K562 (cell line): ENCODE measurements at regions not wholly inside any gene's neighbourhood (a gene's known extent, or its start where the extent isn't known, plus 50 kb on each side); places are given as distances from the start of the nearest gene placed in this dataset.

Experiments used
- ATAC-seq: fragments of 200-7000 bp; cut with Tn5 transposase; 3 replicates; pipeline ENCODE4 v1.9.1; 2020; ENCODE audit warnings: moderate library complexity
- BruUV-seq: library from RNA; stranded (reverse); fragments of 400-500 nt; replicated peaks from 2 replicates; lab custom pipeline; 2021; lab: Mats Ljungman, UMichigan
- CTCF ChIA-PET: fragments of 300-600 bp; formaldehyde crosslinking; extraction: SDS; loops from one replicate; lab custom pipeline; 2021; ENCODE audit warnings: low intra/inter-chr PET ratio; lab: Yijun Ruan, JAX
- POLR2A ChIA-PET: fragments of 300-600, 350-650 bp; sonication (Branson Sonifier 250); formaldehyde crosslinking; extraction: SDS; loops from one replicate; lab custom pipeline; 2021; ENCODE audit warnings: antibody characterized with exemption, inconsistent platforms; lab: Yijun Ruan, JAX
- DNase-seq, 4 experiments: peaks; one replicate each; pipeline versions ENCODE4 v3.0.0 to v3.0.0-alpha.2; 2011 to 2018; ENCODE audit warnings: low spot score in 3 of 4, mixed read lengths in 3 of 4; ENCODE audit errors: extremely low read depth in 1 of 4
- FAIRE-seq: peaks from 2 replicates; lab custom pipeline; 2011; peaks lifted over from hg19 to GRCh38; lab: Jason Lieb, UNC
- H2AFZ ChIP-seq: 2 replicates; pipeline ENCODE4 v1.6.0; 2011; ENCODE audit warnings: low read depth, low read length, control low read depth, inconsistent platforms
- H3K27ac ChIP-seq: fragments of 200-600 bp; 3 replicates; pipeline ENCODE4 v1.8.0; 2011; ENCODE audit warnings: low read depth, mild to moderate bottlenecking, control low read depth, inconsistent platforms, low read length, moderate library complexity, mixed read lengths; ENCODE audit errors: extremely low read depth
- H3K27me3 ChIP-seq, 2 experiments: fragments of 300-600 bp in 1 of 2; 2 replicates in 1 of 2; 3 replicates in 1 of 2; pipeline versions ENCODE4 v1.6.0 to v1.8.0; 2011; ENCODE audit warnings: inconsistent platforms in 2 of 2, low read length in 2 of 2, mild to moderate bottlenecking in 1 of 2, mixed read lengths in 1 of 2, moderate library complexity in 1 of 2; ENCODE audit not compliant: control insufficient read depth in 2 of 2, insufficient read depth in 2 of 2
- H3K36me3 ChIP-seq: fragments of 300-600 bp; 3 replicates; pipeline ENCODE4 v1.8.0; 2011; ENCODE audit warnings: mild to moderate bottlenecking, low read length, inconsistent platforms; ENCODE audit not compliant: control insufficient read depth, insufficient read depth
- H3K4me1 ChIP-seq, 2 experiments: fragments of 200-600 bp in 1 of 2; replicated peaks in 1 of 2; 2 replicates in 1 of 2; 3 replicates in 1 of 2; pipeline versions ENCODE4 v1.5.1 to v1.8.0; 2011; ENCODE audit warnings: inconsistent platforms in 2 of 2, low read length in 2 of 2, mild to moderate bottlenecking in 1 of 2, mixed read lengths in 1 of 2, moderate library complexity in 1 of 2; ENCODE audit not compliant: control insufficient read depth in 2 of 2, insufficient read depth in 2 of 2
- H3K4me2 ChIP-seq: 2 replicates; pipeline ENCODE4 v1.6.1; 2011; ENCODE audit warnings: low read length, control low read depth, inconsistent platforms, mixed read lengths; ENCODE audit not compliant: insufficient read depth
- H3K4me3 ChIP-seq: fragments of 200-600 bp; sonication (generic), shearing (Covaris generic); 2 replicates; pipeline ENCODE4 v1.5.1; 2016; ENCODE audit warnings: control low read depth, inconsistent platforms
- H3K79me2 ChIP-seq: fragments of 200-600 bp; 3 replicates; pipeline ENCODE4 v1.8.0; 2011; ENCODE audit warnings: low read length, inconsistent platforms; ENCODE audit not compliant: control insufficient read depth, insufficient read depth
- H3K9ac ChIP-seq, 2 experiments: 2 replicates each; pipeline versions ENCODE4 v1.6.0 to v1.6.1; 2011; ENCODE audit warnings: low read depth in 2 of 2, low read length in 2 of 2, control low read depth in 1 of 2, inconsistent platforms in 1 of 2, mild to moderate bottlenecking in 1 of 2, mixed read lengths in 1 of 2; ENCODE audit not compliant: insufficient read depth in 1 of 2
- H3K9me1 ChIP-seq: one replicate; pipeline ENCODE4 v1.6.0; 2011; ENCODE audit warnings: inconsistent platforms, mild to moderate bottlenecking, low read length, moderate library complexity; ENCODE audit not compliant: control insufficient read depth, insufficient read depth
- H3K9me3 ChIP-seq: replicated peaks from 2 replicates; pipeline ENCODE4 v1.5.1; 2011; ENCODE audit warnings: low read depth, low read length, inconsistent platforms; ENCODE audit not compliant: control insufficient read depth, insufficient read depth
- H4K20me1 ChIP-seq: replicated peaks from 2 replicates; pipeline ENCODE4 v1.6.1; 2011; ENCODE audit warnings: low read length, inconsistent platforms, mixed read lengths; ENCODE audit not compliant: control insufficient read depth, insufficient read depth
- CHD4 ChIP-seq: fragments of 200-600 bp; sonication (generic); IDR thresholded peaks from 3 replicates; pipeline ENCODE4 v1.6.1; 2012; ENCODE audit warnings: low read depth, mild to moderate bottlenecking, mixed read lengths, low read length, inconsistent platforms; ENCODE audit not compliant: insufficient read depth, insufficient replicate concordance, poor library complexity, severe bottlenecking
- CREB5 ChIP-seq: fragments of 250-450 bp; sonication (Bioruptor Pico); IDR thresholded peaks from 2 replicates; pipeline ENCODE4 v1.5.0; 2020; ENCODE audit warnings: mild to moderate bottlenecking
- HNRNPH1 ChIP-seq: fragments of 200-400 bp; formaldehyde crosslinking; optimal IDR thresholded peaks from 2 replicates; pipeline ENCODE3; 2017; ENCODE audit warnings: low read depth, mild to moderate bottlenecking, low read length, moderate library complexity
- MCM5 ChIP-seq: fragments of 450-650 bp; IDR thresholded peaks from 2 replicates; pipeline ENCODE4 v1.6.1; 2016; ENCODE audit warnings: low read depth
- POLR2B ChIP-seq: fragments of 450-650 bp; IDR thresholded peaks from 2 replicates; pipeline ENCODE4 v1.6.1; 2018; ENCODE audit warnings: low read depth; ENCODE audit not compliant: partially characterized antibody
- PRMT5 ChIP-seq: sonication (generic); formaldehyde crosslinking; IDR thresholded peaks from 2 replicates; pipeline ENCODE4 v1.5.0; 2020; ENCODE audit warnings: missing genetic modification reagents
- RREB1 ChIP-seq: fragments of 250-450 bp; sonication (Bioruptor Pico); IDR thresholded peaks from 2 replicates; pipeline ENCODE4 v1.4.0; 2020
- TGIF2 ChIP-seq: sonication (generic); formaldehyde crosslinking; IDR thresholded peaks from 2 replicates; pipeline ENCODE4 v1.8.1; 2022; ENCODE audit warnings: mild to moderate bottlenecking, missing genetic modification reagents, moderate library complexity
- ZNF512 ChIP-seq: IDR thresholded peaks from 2 replicates; pipeline ENCODE4 v1.6.1; 2016; ENCODE audit warnings: missing genetic modification characterization, missing compliant biosample characterization
- ZNF644 ChIP-seq: fragments of 200-800 bp; sonication (Bioruptor generic); IDR thresholded peaks from 2 replicates; pipeline ENCODE4 v1.6.1; 2016; ENCODE audit warnings: low read depth, missing genetic modification characterization, missing compliant biosample characterization
- WGBS: fragments of 100-300 bp; shearing (Covaris generic); methylation state at CpG from one replicate; pipeline ENCODE4 v1.1.6; 2016; ENCODE audit warnings: low coverage, mixed read lengths; ENCODE audit not compliant: insufficient coverage; ENCODE audit errors: missing lambda C conversion rate; 5-methylcytosine and 5-hydroxymethylcytosine counted together
- in situ Hi-C: fragments of 300-500 bp; cut with MboI; formaldehyde crosslinking; loops from 4 replicates; pipeline ENCODE4 v1.15.0; 2018; ENCODE audit warnings: inconsistent platforms, mixed read lengths
- intact Hi-C: fragments of 100-400 bp; cut with micrococcal nuclease; formaldehyde crosslinking; loops from 2 replicates; pipeline ENCODE4 v1.14.2; 2022
- TF ChIP-seq, protein P1 (sequence below): fragments of 450-650 bp; formaldehyde crosslinking; IDR thresholded peaks from 2 replicates; pipeline ENCODE4 v1.4.0; 2022; ENCODE audit warnings: mild to moderate bottlenecking, moderate library complexity

DNA sequence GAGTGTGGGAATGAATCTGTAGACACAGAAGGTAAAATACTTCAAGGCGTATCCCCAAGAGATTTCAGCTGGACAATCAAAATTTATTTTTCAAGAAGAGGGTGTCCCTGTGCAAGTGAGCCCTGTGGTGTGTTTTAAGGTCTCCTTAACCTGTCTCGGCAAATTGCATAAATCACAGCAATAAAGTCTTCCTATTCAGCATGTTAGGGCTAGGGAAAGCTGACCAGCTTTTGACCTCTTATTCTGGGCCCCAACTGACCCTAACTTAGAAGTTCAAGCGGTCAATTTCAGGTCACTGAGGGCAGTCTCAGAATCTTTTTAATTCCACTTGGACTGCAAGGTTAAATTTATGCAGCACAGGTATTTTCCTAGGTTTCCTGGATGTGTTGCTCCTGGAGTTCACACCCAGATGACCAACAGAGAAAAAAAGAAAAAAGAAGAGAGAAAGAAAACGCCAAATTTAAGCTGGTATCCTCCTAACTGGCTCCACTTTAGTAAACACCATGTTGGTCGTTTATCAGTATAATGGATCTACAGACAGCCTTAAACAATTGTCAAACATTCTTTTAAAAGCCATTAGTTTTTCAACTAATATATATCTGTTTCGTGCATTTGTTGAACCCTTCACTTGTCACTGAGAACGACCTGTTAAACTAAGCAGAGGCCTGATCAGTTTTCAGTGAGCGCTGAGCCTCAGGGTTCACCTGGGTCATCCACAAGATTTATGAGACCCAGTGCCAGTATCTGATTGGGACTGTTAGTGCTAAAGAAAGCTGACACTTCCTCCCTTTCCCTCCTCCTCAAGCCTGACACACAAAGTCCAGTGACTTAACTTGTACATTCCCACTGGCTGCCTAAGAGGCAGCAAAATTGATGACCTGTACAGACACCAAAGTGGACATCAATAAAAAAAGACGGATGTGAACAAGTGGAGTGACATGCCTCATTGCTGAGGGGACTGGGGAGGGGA lies 546.1 kb downstream of the NR2F1-AS1 start:
- H3K4me3 ChIP-seq, result no peak overlapping the region
- H2AFZ ChIP-seq, result no peak overlapping the region
- H3K9ac ChIP-seq, result no peak overlapping the region
- no peak for FAIRE-seq
- no peaks in the 10 kb centered on the region for H3K36me3 ChIP-seq
- in situ Hi-C loops (no loop called here), intact Hi-C loops (no loop called here)
- H3K9me3 ChIP-seq, result no peaks in the 10 kb centered on the region; the same call in 1 of the 2 replicates
- no peaks in the 10 kb centered on the region for H3K27me3 ChIP-seq
- WGBS, result 2% methylated on average over 9 of the region's 9 CpGs
- no peak for DNase-seq
- no peak overlapping the region for H3K27ac ChIP-seq
- H4K20me1 ChIP-seq, result no peaks in the 10 kb centered on the region
- POLR2A ChIA-PET, result no interaction called here
- no TSS peak for BruUV-seq
- CTCF ChIA-PET, result no interaction called here
- H3K4me2 ChIP-seq, result no peak overlapping the region
- H3K4me1 ChIP-seq, result no peaks in the 10 kb centered on the region
- ATAC-seq, result no peak
- H3K79me2 ChIP-seq, result no peaks in the 10 kb centered on the region
- H3K9me1 ChIP-seq, result no peaks in the 10 kb centered on the region
- TF ChIP-seq TGIF2 (no peak), ZNF644 (tag) (no peak), ZNF512 (tag) (no peak), MCM5 (no peak), POLR2B (no peak), CHD4 (no peak), RREB1 (CRISPR knock-in tag) (no peak), HNRNPH1 (no peak), PRMT5 (CRISPR knock-in tag) (no peak), CREB5 (no peak)
- TF ChIP-seq, protein P1, sequence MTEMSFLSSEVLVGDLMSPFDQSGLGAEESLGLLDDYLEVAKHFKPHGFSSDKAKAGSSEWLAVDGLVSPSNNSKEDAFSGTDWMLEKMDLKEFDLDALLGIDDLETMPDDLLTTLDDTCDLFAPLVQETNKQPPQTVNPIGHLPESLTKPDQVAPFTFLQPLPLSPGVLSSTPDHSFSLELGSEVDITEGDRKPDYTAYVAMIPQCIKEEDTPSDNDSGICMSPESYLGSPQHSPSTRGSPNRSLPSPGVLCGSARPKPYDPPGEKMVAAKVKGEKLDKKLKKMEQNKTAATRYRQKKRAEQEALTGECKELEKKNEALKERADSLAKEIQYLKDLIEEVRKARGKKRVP, result no peak
